ENCODE measurements at regions not wholly inside any gene's neighbourhood (a gene's known extent, or its start where the extent isn't known, plus 50 kb on each side); places are given as distances from the start of the nearest gene placed in this dataset.

DNA sequence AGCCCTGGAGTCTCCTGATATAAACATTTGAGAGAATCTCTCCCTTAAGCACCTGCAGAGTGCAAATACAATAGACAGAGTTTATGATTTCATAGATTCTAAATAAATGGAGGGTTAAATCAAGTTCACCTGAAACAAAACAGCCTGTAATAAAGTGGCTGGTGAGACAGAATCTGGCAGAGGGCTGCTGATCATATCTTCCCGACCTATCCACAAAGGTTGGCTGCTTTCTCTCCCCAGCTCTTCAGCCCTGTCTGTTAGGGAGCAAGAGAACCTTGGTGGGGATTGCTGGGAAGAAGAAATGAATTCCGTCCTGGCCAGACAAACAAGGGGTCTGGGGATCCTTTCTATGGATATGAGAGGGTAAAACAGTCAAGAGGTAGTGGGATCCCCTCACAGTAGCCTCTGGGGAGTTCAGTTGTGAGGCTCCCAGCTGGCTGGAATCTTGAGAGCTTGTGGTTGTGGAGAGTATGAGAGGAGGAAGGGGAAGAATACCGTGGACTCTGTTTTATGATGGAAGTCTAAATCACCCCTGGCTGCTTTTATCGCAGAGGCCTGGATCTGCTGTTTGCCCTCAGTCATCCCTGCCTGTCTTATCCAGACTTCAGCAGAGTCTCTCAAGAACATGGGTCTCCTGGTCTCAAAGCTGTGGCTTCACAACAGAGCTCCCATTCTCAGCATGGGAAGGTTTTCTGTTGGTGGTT is 451.3 kb downstream of the NTRK3 start:
- no peak for DNase-seq (ENCODE audit: low read depth in 1 of 2, low spot score in 1 of 2)
- no peaks in the 10 kb centered on the region for H3K27me3 ChIP-seq (ENCODE audit: insufficient read depth, poor library complexity, severe bottlenecking)
- TF ChIP-seq GABPA (IDR thresholded peaks at IDR 0.05; ENCODE audit: low read depth) = no peak
- TF ChIP-seq, protein P1, sequence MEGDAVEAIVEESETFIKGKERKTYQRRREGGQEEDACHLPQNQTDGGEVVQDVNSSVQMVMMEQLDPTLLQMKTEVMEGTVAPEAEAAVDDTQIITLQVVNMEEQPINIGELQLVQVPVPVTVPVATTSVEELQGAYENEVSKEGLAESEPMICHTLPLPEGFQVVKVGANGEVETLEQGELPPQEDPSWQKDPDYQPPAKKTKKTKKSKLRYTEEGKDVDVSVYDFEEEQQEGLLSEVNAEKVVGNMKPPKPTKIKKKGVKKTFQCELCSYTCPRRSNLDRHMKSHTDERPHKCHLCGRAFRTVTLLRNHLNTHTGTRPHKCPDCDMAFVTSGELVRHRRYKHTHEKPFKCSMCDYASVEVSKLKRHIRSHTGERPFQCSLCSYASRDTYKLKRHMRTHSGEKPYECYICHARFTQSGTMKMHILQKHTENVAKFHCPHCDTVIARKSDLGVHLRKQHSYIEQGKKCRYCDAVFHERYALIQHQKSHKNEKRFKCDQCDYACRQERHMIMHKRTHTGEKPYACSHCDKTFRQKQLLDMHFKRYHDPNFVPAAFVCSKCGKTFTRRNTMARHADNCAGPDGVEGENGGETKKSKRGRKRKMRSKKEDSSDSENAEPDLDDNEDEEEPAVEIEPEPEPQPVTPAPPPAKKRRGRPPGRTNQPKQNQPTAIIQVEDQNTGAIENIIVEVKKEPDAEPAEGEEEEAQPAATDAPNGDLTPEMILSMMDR (IDR thresholded peaks at IDR 0.05; ENCODE audit: insufficient read depth, low read length) = no peak
- TF ChIP-seq, protein P2, sequence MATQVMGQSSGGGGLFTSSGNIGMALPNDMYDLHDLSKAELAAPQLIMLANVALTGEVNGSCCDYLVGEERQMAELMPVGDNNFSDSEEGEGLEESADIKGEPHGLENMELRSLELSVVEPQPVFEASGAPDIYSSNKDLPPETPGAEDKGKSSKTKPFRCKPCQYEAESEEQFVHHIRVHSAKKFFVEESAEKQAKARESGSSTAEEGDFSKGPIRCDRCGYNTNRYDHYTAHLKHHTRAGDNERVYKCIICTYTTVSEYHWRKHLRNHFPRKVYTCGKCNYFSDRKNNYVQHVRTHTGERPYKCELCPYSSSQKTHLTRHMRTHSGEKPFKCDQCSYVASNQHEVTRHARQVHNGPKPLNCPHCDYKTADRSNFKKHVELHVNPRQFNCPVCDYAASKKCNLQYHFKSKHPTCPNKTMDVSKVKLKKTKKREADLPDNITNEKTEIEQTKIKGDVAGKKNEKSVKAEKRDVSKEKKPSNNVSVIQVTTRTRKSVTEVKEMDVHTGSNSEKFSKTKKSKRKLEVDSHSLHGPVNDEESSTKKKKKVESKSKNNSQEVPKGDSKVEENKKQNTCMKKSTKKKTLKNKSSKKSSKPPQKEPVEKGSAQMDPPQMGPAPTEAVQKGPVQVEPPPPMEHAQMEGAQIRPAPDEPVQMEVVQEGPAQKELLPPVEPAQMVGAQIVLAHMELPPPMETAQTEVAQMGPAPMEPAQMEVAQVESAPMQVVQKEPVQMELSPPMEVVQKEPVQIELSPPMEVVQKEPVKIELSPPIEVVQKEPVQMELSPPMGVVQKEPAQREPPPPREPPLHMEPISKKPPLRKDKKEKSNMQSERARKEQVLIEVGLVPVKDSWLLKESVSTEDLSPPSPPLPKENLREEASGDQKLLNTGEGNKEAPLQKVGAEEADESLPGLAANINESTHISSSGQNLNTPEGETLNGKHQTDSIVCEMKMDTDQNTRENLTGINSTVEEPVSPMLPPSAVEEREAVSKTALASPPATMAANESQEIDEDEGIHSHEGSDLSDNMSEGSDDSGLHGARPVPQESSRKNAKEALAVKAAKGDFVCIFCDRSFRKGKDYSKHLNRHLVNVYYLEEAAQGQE (IDR thresholded peaks at IDR 0.05; ENCODE audit: insufficient replicate concordance, low read depth) = no peak
- no peak for TF ChIP-seq SPI1 (IDR thresholded peaks at IDR 0.05; ENCODE audit: borderline replicate concordance, low read depth)
- no peak for TF ChIP-seq POLR2AphosphoS5 (IDR thresholded peaks at IDR 0.05; ENCODE audit: low read depth)
- H3K27ac ChIP-seq (replicated peaks) = no peak overlapping the region
- H3K4me3 ChIP-seq (replicated peaks; ENCODE audit: insufficient read depth, low read length) = no peak overlapping the region

DNA sequence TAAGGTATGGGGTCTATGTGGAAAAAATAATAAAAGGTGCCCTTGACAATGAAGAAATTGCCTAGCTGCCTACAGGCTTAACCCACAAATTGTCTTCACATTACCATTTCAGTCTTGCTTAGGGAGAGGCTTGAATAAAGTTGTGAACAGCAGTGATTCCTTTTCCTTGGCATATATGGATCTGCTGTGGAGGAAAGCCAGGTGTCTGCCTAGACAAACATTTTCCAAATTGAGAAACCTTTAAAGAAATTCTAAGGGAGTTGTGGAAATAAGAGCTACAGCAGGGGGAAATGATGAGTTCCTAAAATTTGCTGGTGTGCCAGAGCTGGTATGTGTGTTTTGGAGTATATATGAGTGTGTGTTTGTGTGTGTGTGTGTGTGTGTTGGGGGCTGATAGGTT is 452.1 kb downstream of the NTRK3 start:
- TF ChIP-seq, protein P2 (IDR thresholded peaks at IDR 0.05; ENCODE audit: insufficient replicate concordance, low read depth) = no peak
- no peak for TF ChIP-seq SPI1 (IDR thresholded peaks at IDR 0.05; ENCODE audit: borderline replicate concordance, low read depth)
- no peak for TF ChIP-seq POLR2AphosphoS5 (IDR thresholded peaks at IDR 0.05; ENCODE audit: low read depth)
- TF ChIP-seq GABPA (IDR thresholded peaks at IDR 0.05; ENCODE audit: low read depth) = no peak
- TF ChIP-seq, protein P1 (IDR thresholded peaks at IDR 0.05; ENCODE audit: insufficient read depth, low read length) = no peak
- Histone ChIP-seq H3K27ac (replicated peaks) (no peak overlapping the region), H3K4me3 (replicated peaks; ENCODE audit: insufficient read depth, low read length) (no peak overlapping the region), H3K27me3 (ENCODE audit: insufficient read depth, poor library complexity, severe bottlenecking) (no peaks in the 10 kb centered on the region)
- no peak for DNase-seq (ENCODE audit: low read depth in 1 of 2, low spot score in 1 of 2)

DNA sequence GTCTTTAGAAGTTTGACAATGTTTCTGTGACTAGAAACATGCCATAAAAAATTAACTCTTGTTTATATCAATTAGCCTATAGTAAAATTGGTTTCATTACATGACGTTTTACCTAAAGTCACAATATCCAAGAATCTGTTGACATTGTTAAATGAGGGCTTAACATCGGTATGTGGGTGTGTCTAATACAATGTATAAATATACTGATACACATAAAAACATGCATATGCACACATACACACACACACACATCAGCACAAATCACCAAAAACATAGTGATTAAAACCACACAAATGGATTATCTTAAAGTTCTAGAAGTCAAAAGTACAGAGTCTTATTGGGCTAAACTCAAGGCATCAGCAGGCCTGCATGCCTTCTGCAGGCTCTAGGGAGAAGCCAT is 456.7 kb downstream of the NTRK3 start:
- Histone ChIP-seq H3K27ac (replicated peaks) (no peak overlapping the region), H3K4me3 (replicated peaks; ENCODE audit: insufficient read depth, low read length) (no peak overlapping the region), H3K27me3 (ENCODE audit: insufficient read depth, poor library complexity, severe bottlenecking) (no peaks in the 10 kb centered on the region)
- TF ChIP-seq SPI1 (IDR thresholded peaks at IDR 0.05; ENCODE audit: borderline replicate concordance, low read depth) = no peak
- no peak for TF ChIP-seq POLR2AphosphoS5 (IDR thresholded peaks at IDR 0.05; ENCODE audit: low read depth)
- TF ChIP-seq, protein P2 (IDR thresholded peaks at IDR 0.05; ENCODE audit: insufficient replicate concordance, low read depth) = no peak
- TF ChIP-seq GABPA (IDR thresholded peaks at IDR 0.05; ENCODE audit: low read depth) = no peak
- TF ChIP-seq, protein P1 (IDR thresholded peaks at IDR 0.05; ENCODE audit: insufficient read depth, low read length) = no peak
- no peak for DNase-seq (ENCODE audit: low read depth in 1 of 2, low spot score in 1 of 2)

All from HL-60 (cell line).